ENCODE measurements at regions not wholly inside any gene's neighbourhood (a gene's known extent, or its start where the extent isn't known, plus 50 kb on each side); places are given as distances from the start of the nearest gene placed in this dataset.

- H3K36me3 ChIP-seq (ENCODE audit: insufficient read depth, low read length): no peaks in the 10 kb centered on the region
- H2AFZ ChIP-seq (ENCODE audit: low read depth, low read length): no peak overlapping the region
- no peaks in the 10 kb centered on the region for H3K4me1 ChIP-seq (ENCODE audit: insufficient read depth, low read length)
- H4K20me1 ChIP-seq (ENCODE audit: insufficient read depth, low read length): no peaks in the 10 kb centered on the region
- H3K79me2 ChIP-seq (ENCODE audit: insufficient read depth, low read length): no peaks in the 10 kb centered on the region
- H3K9me3 ChIP-seq (ENCODE audit: insufficient read depth, low read length, severe bottlenecking): no peaks in the 10 kb centered on the region
- ATAC-seq (ENCODE audit: insufficient read depth, low read depth): no peak
- H3K9ac ChIP-seq (ENCODE audit: low read depth, low read length): no peak overlapping the region
- H3K27me3 ChIP-seq (ENCODE audit: insufficient read depth, low read length, poor library complexity): no peaks in the 10 kb centered on the region
- H3K4me2 ChIP-seq (ENCODE audit: insufficient read depth, low read length): no peak overlapping the region
- TF ChIP-seq EZH2 (IDR thresholded peaks at IDR 0.05; ENCODE audit: borderline replicate concordance, low read depth, low read length, severe bottlenecking) (no peak), CTCF (IDR thresholded peaks at IDR 0.05; ENCODE audit: borderline replicate concordance, extremely low read depth, low read length, poor library complexity, severe bottlenecking) (no peak)
- DNase-seq: no peak
- no peak overlapping the region for H3K27ac ChIP-seq (ENCODE audit: low read length)
- H3K4me3 ChIP-seq (ENCODE audit: low read depth in 1 of 2, low read length in 2 of 2): no peak overlapping the region
Observed at GRCh38 chr6:133693565-133693964, 195.3 kb upstream of the TCF21 start.

GRCh38 chr6:133697185-133697584 is 191.7 kb upstream of the TCF21 start:
- no peak overlapping the region for H2AFZ ChIP-seq (ENCODE audit: low read depth, low read length)
- no peaks in the 10 kb centered on the region for H4K20me1 ChIP-seq (ENCODE audit: insufficient read depth, low read length)
- H3K4me3 ChIP-seq (ENCODE audit: low read depth in 1 of 2, low read length in 2 of 2): no peak overlapping the region
- no peak overlapping the region for H3K4me2 ChIP-seq (ENCODE audit: insufficient read depth, low read length)
- H3K27ac ChIP-seq (ENCODE audit: low read length): no peak overlapping the region
- H3K36me3 ChIP-seq (ENCODE audit: insufficient read depth, low read length): no peaks in the 10 kb centered on the region
- TF ChIP-seq EZH2 (IDR thresholded peaks at IDR 0.05; ENCODE audit: borderline replicate concordance, low read depth, low read length, severe bottlenecking) (no peak), CTCF (IDR thresholded peaks at IDR 0.05; ENCODE audit: borderline replicate concordance, extremely low read depth, low read length, poor library complexity, severe bottlenecking) (no peak)
- no peak overlapping the region for H3K9ac ChIP-seq (ENCODE audit: low read depth, low read length)
- no peaks in the 10 kb centered on the region for H3K27me3 ChIP-seq (ENCODE audit: insufficient read depth, low read length, poor library complexity)
- no peaks in the 10 kb centered on the region for H3K4me1 ChIP-seq (ENCODE audit: insufficient read depth, low read length)
- DNase-seq (no peak), ATAC-seq (ENCODE audit: insufficient read depth, low read depth) (no peak)
- no peaks in the 10 kb centered on the region for H3K79me2 ChIP-seq (ENCODE audit: insufficient read depth, low read length)
- no peaks in the 10 kb centered on the region for H3K9me3 ChIP-seq (ENCODE audit: insufficient read depth, low read length, severe bottlenecking)

GRCh38 chr6:133697666-133698065 is 191.2 kb upstream of the TCF21 start:
- no peaks in the 10 kb centered on the region for H3K79me2 ChIP-seq (ENCODE audit: insufficient read depth, low read length)
- H4K20me1 ChIP-seq (ENCODE audit: insufficient read depth, low read length): no peaks in the 10 kb centered on the region
- no peaks in the 10 kb centered on the region for H3K27me3 ChIP-seq (ENCODE audit: insufficient read depth, low read length, poor library complexity)
- no peaks in the 10 kb centered on the region for H3K36me3 ChIP-seq (ENCODE audit: insufficient read depth, low read length)
- H3K4me2 ChIP-seq (ENCODE audit: insufficient read depth, low read length): no peak overlapping the region
- no peaks in the 10 kb centered on the region for H3K4me1 ChIP-seq (ENCODE audit: insufficient read depth, low read length)
- ATAC-seq (ENCODE audit: insufficient read depth, low read depth) (no peak), DNase-seq (no peak)
- H2AFZ ChIP-seq (ENCODE audit: low read depth, low read length): no peak overlapping the region
- no peaks in the 10 kb centered on the region for H3K9me3 ChIP-seq (ENCODE audit: insufficient read depth, low read length, severe bottlenecking)
- no peak overlapping the region for H3K4me3 ChIP-seq (ENCODE audit: low read depth in 1 of 2, low read length in 2 of 2)
- TF ChIP-seq CTCF (IDR thresholded peaks at IDR 0.05; ENCODE audit: borderline replicate concordance, extremely low read depth, low read length, poor library complexity, severe bottlenecking): no peak
- no peak for TF ChIP-seq EZH2 (IDR thresholded peaks at IDR 0.05; ENCODE audit: borderline replicate concordance, low read depth, low read length, severe bottlenecking)
- H3K9ac ChIP-seq (ENCODE audit: low read depth, low read length): no peak overlapping the region
- no peak overlapping the region for H3K27ac ChIP-seq (ENCODE audit: low read length)

GRCh38 chr6:133698272-133698671 is 190.6 kb upstream of the TCF21 start:
- TF ChIP-seq CTCF (IDR thresholded peaks at IDR 0.05; ENCODE audit: borderline replicate concordance, extremely low read depth, low read length, poor library complexity, severe bottlenecking) (no peak), EZH2 (IDR thresholded peaks at IDR 0.05; ENCODE audit: borderline replicate concordance, low read depth, low read length, severe bottlenecking) (no peak)
- ATAC-seq (ENCODE audit: insufficient read depth, low read depth) (no peak), DNase-seq (no peak)
- H2AFZ ChIP-seq (ENCODE audit: low read depth, low read length): no peak overlapping the region
- no peaks in the 10 kb centered on the region for H3K79me2 ChIP-seq (ENCODE audit: insufficient read depth, low read length)
- no peaks in the 10 kb centered on the region for H3K27me3 ChIP-seq (ENCODE audit: insufficient read depth, low read length, poor library complexity)
- H3K9me3 ChIP-seq (ENCODE audit: insufficient read depth, low read length, severe bottlenecking): no peaks in the 10 kb centered on the region
- H4K20me1 ChIP-seq (ENCODE audit: insufficient read depth, low read length): no peaks in the 10 kb centered on the region
- H3K4me1 ChIP-seq (ENCODE audit: insufficient read depth, low read length): no peaks in the 10 kb centered on the region
- H3K27ac ChIP-seq (ENCODE audit: low read length): no peak overlapping the region
- H3K4me3 ChIP-seq (ENCODE audit: low read depth in 1 of 2, low read length in 2 of 2): no peak overlapping the region
- no peak overlapping the region for H3K4me2 ChIP-seq (ENCODE audit: insufficient read depth, low read length)
- H3K36me3 ChIP-seq (ENCODE audit: insufficient read depth, low read length): no peaks in the 10 kb centered on the region
- H3K9ac ChIP-seq (ENCODE audit: low read depth, low read length): no peak overlapping the region

All from DND-41 (cell line).